ENCODE measurements at regions not wholly inside any gene's neighbourhood (a gene's known extent, or its start where the extent isn't known, plus 50 kb on each side); places are given as distances from the start of the nearest gene placed in this dataset.

- no peak for DNase-seq (ENCODE audit: low spot score)
Measured at GRCh38 chr20:63087236-63087871, 80.6 kb upstream of the BHLHE23 start.

- no peak for DNase-seq (ENCODE audit: low spot score)
Measured at GRCh38 chr20:63086421-63087235, 79.9 kb upstream of the BHLHE23 start.

- no peak for DNase-seq (ENCODE audit: low spot score)
Measured at GRCh38 chr20:63085151-63085861, 78.5 kb upstream of the BHLHE23 start.

GRCh38 chr20:63084563-63084927, 77.8 kb upstream of the BHLHE23 start:
- no peak for DNase-seq (ENCODE audit: low spot score)

- DNase-seq (ENCODE audit: low spot score) = no peak
Measured at GRCh38 chr20:63083831-63084562, 77.2 kb upstream of the BHLHE23 start.

GRCh38 chr20:63082939-63083735, 76.4 kb upstream of the BHLHE23 start:
- DNase-seq (ENCODE audit: low spot score) = no peak

- peak; percentile 38 for DNase-seq (ENCODE audit: low spot score)
Measured at GRCh38 chr20:63082308-63082938, 75.7 kb upstream of the BHLHE23 start.

GRCh38 chr20:63081831-63082230, 75.1 kb upstream of the BHLHE23 start:
- DNase-seq (ENCODE audit: low spot score) = no peak

- DNase-seq (ENCODE audit: low spot score) = no peak
Measured at GRCh38 chr20:63081351-63081750, 74.6 kb upstream of the BHLHE23 start.

GRCh38 chr20:63080811-63081210, 74.0 kb upstream of the BHLHE23 start:
- no peak for DNase-seq (ENCODE audit: low spot score)

GRCh38 chr20:63080411-63080810, 73.6 kb upstream of the BHLHE23 start:
- no peak for DNase-seq (ENCODE audit: low spot score)

GRCh38 chr20:63079971-63080370, 73.2 kb upstream of the BHLHE23 start:
- DNase-seq (ENCODE audit: low spot score) = no peak

- DNase-seq (ENCODE audit: low spot score) = no peak
Measured at GRCh38 chr20:63077705-63078104, 70.9 kb upstream of the BHLHE23 start.

- DNase-seq (ENCODE audit: low spot score) = no peak
Measured at GRCh38 chr20:63076421-63076820, 69.7 kb upstream of the BHLHE23 start.

GRCh38 chr20:63074631-63075030, 67.9 kb upstream of the BHLHE23 start:
- DNase-seq (ENCODE audit: low spot score) = no peak

- no peak for DNase-seq (ENCODE audit: low spot score)
Measured at GRCh38 chr20:63074182-63074581, 67.4 kb upstream of the BHLHE23 start.

GRCh38 chr20:63073738-63074065, 66.9 kb upstream of the BHLHE23 start:
- DNase-seq (ENCODE audit: low spot score) = no peak

GRCh38 chr20:63072991-63073737, 66.4 kb upstream of the BHLHE23 start:
- DNase-seq (ENCODE audit: low spot score) = no peak

- no peak for DNase-seq (ENCODE audit: low spot score)
Measured at GRCh38 chr20:63072231-63072791, 65.5 kb upstream of the BHLHE23 start.
